ENCODE measurements at regions not wholly inside any gene's neighbourhood (a gene's known extent, or its start where the extent isn't known, plus 50 kb on each side); places are given as distances from the start of the nearest gene placed in this dataset.

DNA sequence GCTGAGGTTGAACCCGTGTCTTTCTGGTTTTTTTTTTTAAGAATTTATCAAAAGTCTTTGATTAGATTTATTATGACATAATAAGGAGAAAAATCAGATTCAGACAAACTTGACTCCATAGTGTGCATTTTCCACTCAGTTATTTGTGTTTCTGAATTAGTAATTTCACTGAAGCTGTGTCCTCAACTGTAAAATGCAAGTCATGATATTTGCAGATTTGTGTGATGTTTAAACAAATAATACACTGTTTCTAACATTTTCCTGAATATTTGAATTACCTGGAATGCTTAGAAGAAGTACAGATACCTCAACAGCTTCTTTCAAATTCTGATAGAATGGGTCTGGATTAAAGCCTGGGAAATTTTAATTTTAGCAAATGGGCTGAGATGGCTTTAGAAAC lies 1050.3 kb upstream of the MAP3K7 start:
- WGBS, 2 donors, result 82% methylated on average over 1 of the region's 1 CpG

DNA sequence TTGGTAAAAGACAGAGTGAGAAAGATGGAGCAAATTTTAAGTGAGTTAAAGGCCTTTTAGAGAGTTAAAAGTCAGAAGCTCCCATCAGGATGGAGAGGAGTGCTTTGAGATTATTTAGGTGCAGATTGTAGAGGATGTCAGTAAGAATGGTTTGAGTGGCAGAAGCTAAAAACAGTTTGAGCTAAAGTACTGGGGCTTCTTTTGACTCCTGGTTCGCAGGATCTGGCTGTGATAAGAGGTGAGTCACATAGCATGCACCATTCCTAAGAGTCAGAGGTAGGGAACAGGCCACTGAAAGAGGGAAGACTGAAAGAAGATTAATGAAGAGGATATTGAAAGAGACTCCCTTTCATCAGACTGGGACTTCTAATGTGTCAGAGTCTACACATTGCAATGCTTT lies 1047.9 kb upstream of the MAP3K7 start:
- no peak for TF ChIP-seq POLR2A (IDR thresholded peaks at IDR 0.05)
- TF ChIP-seq, protein P1, sequence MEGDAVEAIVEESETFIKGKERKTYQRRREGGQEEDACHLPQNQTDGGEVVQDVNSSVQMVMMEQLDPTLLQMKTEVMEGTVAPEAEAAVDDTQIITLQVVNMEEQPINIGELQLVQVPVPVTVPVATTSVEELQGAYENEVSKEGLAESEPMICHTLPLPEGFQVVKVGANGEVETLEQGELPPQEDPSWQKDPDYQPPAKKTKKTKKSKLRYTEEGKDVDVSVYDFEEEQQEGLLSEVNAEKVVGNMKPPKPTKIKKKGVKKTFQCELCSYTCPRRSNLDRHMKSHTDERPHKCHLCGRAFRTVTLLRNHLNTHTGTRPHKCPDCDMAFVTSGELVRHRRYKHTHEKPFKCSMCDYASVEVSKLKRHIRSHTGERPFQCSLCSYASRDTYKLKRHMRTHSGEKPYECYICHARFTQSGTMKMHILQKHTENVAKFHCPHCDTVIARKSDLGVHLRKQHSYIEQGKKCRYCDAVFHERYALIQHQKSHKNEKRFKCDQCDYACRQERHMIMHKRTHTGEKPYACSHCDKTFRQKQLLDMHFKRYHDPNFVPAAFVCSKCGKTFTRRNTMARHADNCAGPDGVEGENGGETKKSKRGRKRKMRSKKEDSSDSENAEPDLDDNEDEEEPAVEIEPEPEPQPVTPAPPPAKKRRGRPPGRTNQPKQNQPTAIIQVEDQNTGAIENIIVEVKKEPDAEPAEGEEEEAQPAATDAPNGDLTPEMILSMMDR (IDR thresholded peaks at IDR 0.05), result no peak
- DNase-seq (ENCODE audit: low spot score in 2 of 2), result no peak
- intact Hi-C loops (cut with DNase I; ENCODE audit: low total_unique reads), result no loop called here
- 48 to 67% methylated on average over 1 of the region's 1 CpG for WGBS, 2 donors
- H3K4me3 ChIP-seq (ENCODE audit: low read depth, poor library complexity, severe bottlenecking), result no peak overlapping the region

More for the DNA sequence above, 1050.3 kb upstream of the MAP3K7 start:
- DNase-seq (ENCODE audit: low spot score in 2 of 2), result no peak
- intact Hi-C loops (cut with DNase I; ENCODE audit: low total_unique reads), result no loop called here
- no peak overlapping the region for H3K4me3 ChIP-seq (ENCODE audit: low read depth, poor library complexity, severe bottlenecking)
- TF ChIP-seq POLR2A (IDR thresholded peaks at IDR 0.05), result no peak
- TF ChIP-seq, protein P1 (IDR thresholded peaks at IDR 0.05), result no peak

GRCh38 chr6:91633374-91634111 lies 1046.7 kb upstream of the MAP3K7 start:
- intact Hi-C loops (cut with DNase I; ENCODE audit: low total_unique reads), result no loop called here
- 61 to 64% methylated on average over 8 of the region's 8 CpGs for WGBS, 2 donors
- H3K4me3 ChIP-seq (ENCODE audit: low read depth, poor library complexity, severe bottlenecking), result no peak overlapping the region
- TF ChIP-seq, protein P1 (IDR thresholded peaks at IDR 0.05), result no peak
- no peak for TF ChIP-seq POLR2A (IDR thresholded peaks at IDR 0.05)
- no peak for DNase-seq (ENCODE audit: low spot score in 2 of 2)

DNA sequence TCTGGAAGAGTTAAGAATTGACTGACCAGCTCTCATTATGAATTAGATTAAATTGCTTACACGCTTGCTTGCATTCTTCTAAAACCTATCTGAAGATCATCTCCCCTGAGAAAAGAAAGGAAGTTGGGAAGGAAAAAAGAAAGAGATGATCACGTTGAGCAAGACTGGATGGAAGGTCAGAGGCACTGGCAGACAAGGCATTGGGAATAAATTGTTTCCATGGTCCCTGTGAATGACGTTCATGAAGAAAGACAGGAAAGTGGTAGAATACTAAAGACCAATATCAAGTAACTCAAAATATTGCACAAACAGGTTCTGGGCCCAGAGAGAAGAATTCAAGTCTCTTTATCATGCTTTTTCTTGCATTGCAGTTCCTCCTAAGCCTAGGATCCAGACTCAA lies 1045.4 kb upstream of the MAP3K7 start:
- TF ChIP-seq, protein P1 (IDR thresholded peaks at IDR 0.05), result no peak
- no peak for TF ChIP-seq POLR2A (IDR thresholded peaks at IDR 0.05)
- intact Hi-C loops (cut with DNase I; ENCODE audit: low total_unique reads), result no loop called here
- DNase-seq (ENCODE audit: low spot score in 2 of 2), result no peak
- no peak overlapping the region for H3K4me3 ChIP-seq (ENCODE audit: low read depth, poor library complexity, severe bottlenecking)
- WGBS, 2 donors, result 68 to 74% methylated on average over 3 of the region's 3 CpGs

DNA sequence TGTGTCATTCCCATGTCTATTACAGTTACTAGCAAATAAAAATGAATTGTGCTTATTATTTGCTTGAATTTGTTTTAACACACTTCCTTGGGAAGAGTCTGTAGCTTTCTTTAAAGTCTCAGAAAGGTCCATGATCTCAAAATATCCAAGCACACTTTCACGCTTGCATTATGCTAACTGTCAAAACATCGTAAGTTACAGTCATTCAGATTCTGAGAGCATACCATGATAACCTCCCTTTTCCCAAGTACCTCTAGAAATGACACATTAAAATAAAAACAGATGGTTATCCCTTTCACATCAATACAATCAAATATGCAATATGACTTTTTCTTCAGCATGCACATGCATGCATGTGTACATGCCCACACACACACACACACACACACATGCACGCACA lies 1044.4 kb upstream of the MAP3K7 start:
- WGBS, 2 donors, result 84 to 89% methylated on average over 3 of the region's 3 CpGs
- no peak for DNase-seq (ENCODE audit: low spot score in 2 of 2)
- intact Hi-C loops (cut with DNase I; ENCODE audit: low total_unique reads), result no loop called here
- TF ChIP-seq, protein P1 (IDR thresholded peaks at IDR 0.05), result no peak
- no peak for TF ChIP-seq POLR2A (IDR thresholded peaks at IDR 0.05)
- no peak overlapping the region for H3K4me3 ChIP-seq (ENCODE audit: low read depth, poor library complexity, severe bottlenecking)

GRCh38 chr6:91626911-91627310 lies 1040.0 kb upstream of the MAP3K7 start:
- TF ChIP-seq POLR2A (IDR thresholded peaks at IDR 0.05), result no peak
- TF ChIP-seq, protein P1 (IDR thresholded peaks at IDR 0.05), result no peak
- WGBS, 2 donors, result 51 to 54% methylated on average over 4 of the region's 4 CpGs
- DNase-seq (ENCODE audit: low spot score in 2 of 2), result no peak
- no peak overlapping the region for H3K4me3 ChIP-seq (ENCODE audit: low read depth, poor library complexity, severe bottlenecking)
- intact Hi-C loops (cut with DNase I; ENCODE audit: low total_unique reads), result no loop called here
